Left renal pelvis (tissue), 4 donors: ENCODE measurements at regions not wholly inside any gene's neighbourhood (a gene's known extent, or its start where the extent isn't known, plus 50 kb on each side); places are given as distances from the start of the nearest gene placed in this dataset.

Source experiments
- DNase-seq, 4 donors: peaks; one replicate each; pipeline ENCODE4 v3.0.0-alpha.2; 2013; ENCODE audit warnings: low read depth in 4 of 4, low spot score in 3 of 4

- no peak for DNase-seq
These were observed 219.2 kb upstream of the TBX3 start for GRCh38 chr12:114903083-114903691.

- no peak for DNase-seq
These were observed 218.7 kb upstream of the TBX3 start for GRCh38 chr12:114902665-114903064.

GRCh38 chr12:114901316-114901715, 217.3 kb upstream of the TBX3 start:
- no peak for DNase-seq

GRCh38 chr12:114898159-114898558, 214.2 kb upstream of the TBX3 start:
- DNase-seq = no peak

- DNase-seq = no peak
These were observed 211.9 kb upstream of the TBX3 start for GRCh38 chr12:114895827-114896226.

GRCh38 chr12:114895081-114895480, 211.1 kb upstream of the TBX3 start:
- no peak for DNase-seq

GRCh38 chr12:114894076-114894475, 210.1 kb upstream of the TBX3 start:
- no peak for DNase-seq

- no peak for DNase-seq
These were observed 205.1 kb upstream of the TBX3 start for GRCh38 chr12:114888928-114889584.

- DNase-seq = no peak
These were observed 204.5 kb upstream of the TBX3 start for GRCh38 chr12:114888448-114888847.

- no peak for DNase-seq
These were observed 201.5 kb upstream of the TBX3 start for GRCh38 chr12:114885501-114885900.

- DNase-seq = no peak
These were observed 200.6 kb upstream of the TBX3 start for GRCh38 chr12:114884575-114884974.

- no peak for DNase-seq
These were observed 198.1 kb upstream of the TBX3 start for GRCh38 chr12:114882083-114882482.

GRCh38 chr12:114879354-114879753, 195.4 kb upstream of the TBX3 start:
- no peak for DNase-seq

GRCh38 chr12:114878781-114879180, 194.8 kb upstream of the TBX3 start:
- DNase-seq = no peak

- DNase-seq = no peak
These were observed 193.1 kb upstream of the TBX3 start for GRCh38 chr12:114876968-114877680.

- DNase-seq = no peak
These were observed 191.3 kb upstream of the TBX3 start for GRCh38 chr12:114875313-114875712.

GRCh38 chr12:114873656-114874055, 189.7 kb upstream of the TBX3 start:
- no peak for DNase-seq

- no peak for DNase-seq
These were observed 185.2 kb upstream of the TBX3 start for GRCh38 chr12:114868995-114869834.

- DNase-seq = no peak
These were observed 182.4 kb upstream of the TBX3 start for GRCh38 chr12:114866331-114866730.

- DNase-seq = no peak
These were observed 181.0 kb upstream of the TBX3 start for GRCh38 chr12:114864837-114865551.

GRCh38 chr12:114863911-114864310, 179.9 kb upstream of the TBX3 start:
- DNase-seq = no peak
